UCSD-AML1 (cell line): ENCODE measurements at regions not wholly inside any gene's neighbourhood (a gene's known extent, or its start where the extent isn't known, plus 50 kb on each side); places are given as distances from the start of the nearest gene placed in this dataset.

Experiments used
- DNase-seq: peaks from one replicate; lab custom pipeline; 2025; ENCODE audit not compliant: unreplicated experiment; lab: John Stamatoyannopoulos, UW

- no peak for DNase-seq
Observed at GRCh38 chr4:83172371-83172770, 57.8 kb upstream of the PLAC8 start.

DNA sequence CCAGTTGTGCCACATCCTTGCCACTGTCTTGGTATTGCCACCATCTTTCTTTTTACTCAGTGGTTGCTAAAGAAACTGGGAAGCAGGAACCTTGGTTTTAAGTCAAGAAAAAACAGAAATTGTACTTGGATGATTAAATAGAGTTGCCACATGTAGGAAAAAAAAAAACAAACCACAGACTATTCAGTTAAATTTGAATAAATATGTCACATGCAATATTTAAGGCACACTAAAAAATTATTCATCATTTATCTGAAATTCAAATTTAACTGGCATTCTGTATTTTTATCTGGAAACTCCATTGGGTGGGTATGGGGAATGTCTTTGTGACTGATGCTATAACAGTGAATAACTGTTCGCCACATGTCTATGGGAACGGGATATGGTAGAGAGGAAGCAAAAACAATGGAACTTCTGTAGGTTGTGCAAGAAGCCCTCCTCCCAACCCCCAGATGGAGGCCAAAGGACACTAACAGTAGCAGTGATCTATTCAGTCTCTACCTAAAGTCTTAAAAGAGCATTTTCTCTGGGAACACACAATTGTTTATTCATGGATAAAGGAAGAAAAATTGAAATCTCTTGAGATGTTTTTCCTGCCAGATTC is 57.0 kb upstream of the PLAC8 start:
- DNase-seq: no peak

GRCh38 chr4:83170952-83171399 is 56.4 kb upstream of the PLAC8 start:
- peak; percentile 63 for DNase-seq
